IMR-90 (cell line): ENCODE measurements at regions not wholly inside any gene's neighbourhood (a gene's known extent, or its start where the extent isn't known, plus 50 kb on each side); places are given as distances from the start of the nearest gene placed in this dataset.

Experiments used
- ATAC-seq: fragments of 200-7000 bp; cut with Tn5 transposase; 2 replicates; pipeline ENCODE4 v1.9.1; 2020; ENCODE audit warnings: low read depth, mild to moderate bottlenecking, moderate library complexity
- BruUV-seq: library from RNA; stranded (reverse); fragments of 400-500 nt; replicated peaks from 2 replicates; lab custom pipeline; 2021; lab: Mats Ljungman, UMichigan
- CTCF ChIA-PET: fragments of 300-600 bp; formaldehyde crosslinking; extraction: SDS; loops from one replicate; lab custom pipeline; 2021; ENCODE audit warnings: antibody characterized with exemption; lab: Yijun Ruan, JAX
- POLR2A ChIA-PET: fragments of 300-600 bp; sonication (Branson Sonifier 250); formaldehyde crosslinking; loops from one replicate; lab custom pipeline; 2022; ENCODE audit warnings: antibody characterized with exemption; ENCODE audit not compliant: unreplicated experiment; lab: Charles Lee
- DNase-seq: peaks from one replicate; pipeline ENCODE4 v3.0.0; 2013
- H2AFZ ChIP-seq: replicated peaks from 2 replicates; pipeline ENCODE3; 2013; ENCODE audit warnings: low read length, mild to moderate bottlenecking; ENCODE audit not compliant: poor library complexity
- H2AK5ac ChIP-seq: 2 replicates; pipeline ENCODE4 v1.6.1; 2013; ENCODE audit warnings: low read depth, low read length, inconsistent platforms
- H2AK9ac ChIP-seq: replicated peaks from 2 replicates; pipeline ENCODE3; 2013; ENCODE audit warnings: mild to moderate bottlenecking, low read depth, low read length, moderate library complexity; ENCODE audit not compliant: poor library complexity
- H2BK120ac ChIP-seq: 2 replicates; pipeline ENCODE4 v1.6.1; 2013; ENCODE audit warnings: low read depth, low read length, inconsistent platforms
- H2BK15ac ChIP-seq: 3 replicates; pipeline ENCODE4 v1.6.1; 2013; ENCODE audit warnings: low read depth, low read length, inconsistent platforms
- H2BK20ac ChIP-seq: 2 replicates; pipeline ENCODE4 v1.6.1; 2013; ENCODE audit warnings: low read depth, mild to moderate bottlenecking, inconsistent platforms, low read length, moderate library complexity
- H2BK5ac ChIP-seq: 2 replicates; pipeline ENCODE4 v1.6.1; 2013; ENCODE audit warnings: mild to moderate bottlenecking, low read depth, low read length, inconsistent platforms; ENCODE audit not compliant: poor library complexity, severe bottlenecking
- H3K14ac ChIP-seq: replicated peaks from 2 replicates; pipeline ENCODE4 v1.6.1; 2013; ENCODE audit warnings: low read depth, low read length, inconsistent platforms
- H3K18ac ChIP-seq: 2 replicates; pipeline ENCODE4 v1.6.1; 2013; ENCODE audit warnings: low read depth, low read length, control low read depth
- H3K23ac ChIP-seq: 2 replicates; pipeline ENCODE4 v1.6.1; 2013; ENCODE audit warnings: low read depth, low read length, inconsistent platforms
- H3K27ac ChIP-seq: 2 replicates; pipeline ENCODE4 v1.5.1; 2013; ENCODE audit warnings: mild to moderate bottlenecking, control low read depth, low read length; ENCODE audit not compliant: insufficient read depth
- H3K27me3 ChIP-seq: 2 replicates; pipeline ENCODE4 v1.6.1; 2013; ENCODE audit warnings: low read length; ENCODE audit not compliant: control insufficient read depth, insufficient read depth
- H3K36me3 ChIP-seq: 2 replicates; pipeline ENCODE4 v1.6.1; 2013; ENCODE audit warnings: low read length, mixed read lengths; ENCODE audit not compliant: control insufficient read depth, insufficient read depth
- H3K4ac ChIP-seq: 2 replicates; pipeline ENCODE4 v1.6.1; 2013; ENCODE audit warnings: low read depth, low read length, inconsistent platforms
- H3K4me1 ChIP-seq: 2 replicates; pipeline ENCODE4 v1.6.1; 2013; ENCODE audit warnings: low read length, mixed read lengths; ENCODE audit not compliant: control insufficient read depth, insufficient read depth
- H3K4me2 ChIP-seq: 2 replicates; pipeline ENCODE4 v1.6.1; 2013; ENCODE audit warnings: low read depth, mild to moderate bottlenecking, control low read depth, low read length, moderate library complexity
- H3K4me3 ChIP-seq: 2 replicates; pipeline ENCODE4 v1.5.1; 2013; ENCODE audit warnings: low read depth, mild to moderate bottlenecking, control low read depth, low read length, moderate library complexity; ENCODE audit not compliant: insufficient read depth
- H3K56ac ChIP-seq: 2 replicates; pipeline ENCODE4 v1.6.1; 2013; ENCODE audit warnings: low read length, inconsistent platforms; ENCODE audit not compliant: insufficient read depth; ENCODE audit errors: extremely low read depth
- H3K79me1 ChIP-seq, 2 experiments: 2 replicates each; pipeline ENCODE4 v1.6.1; 2013; ENCODE audit warnings: low read length in 2 of 2, inconsistent platforms in 1 of 2, low read depth in 1 of 2
- H3K9ac ChIP-seq: 2 replicates; pipeline ENCODE4 v1.6.1; 2013; ENCODE audit warnings: low read depth, low read length, control low read depth
- H3K9me1 ChIP-seq: 2 replicates; pipeline ENCODE4 v1.6.1; 2013; ENCODE audit warnings: low read length, inconsistent platforms; ENCODE audit not compliant: insufficient read depth
- H3K9me3 ChIP-seq: 2 replicates; pipeline ENCODE4 v1.6.1; 2013; ENCODE audit warnings: low read length; ENCODE audit not compliant: control insufficient read depth, insufficient read depth
- H4K20me1 ChIP-seq: 2 replicates; pipeline ENCODE4 v1.6.1; 2013; ENCODE audit warnings: low read length, inconsistent platforms; ENCODE audit not compliant: insufficient read depth
- H4K5ac ChIP-seq: 2 replicates; pipeline ENCODE4 v1.6.1; 2013; ENCODE audit warnings: mild to moderate bottlenecking, low read depth, low read length, control low read depth
- H4K8ac ChIP-seq, 2 experiments: 2 replicates each; pipeline ENCODE4 v1.6.1; 2013; ENCODE audit warnings: low read depth in 2 of 2, low read length in 2 of 2, control low read depth in 1 of 2, inconsistent platforms in 1 of 2
- H4K91ac ChIP-seq: 2 replicates; pipeline ENCODE4 v1.6.1; 2013; ENCODE audit warnings: low read depth, low read length, inconsistent platforms; ENCODE audit not compliant: insufficient read depth
- BHLHE40 ChIP-seq: fragments of 150-350 bp; IDR thresholded peaks from 2 replicates; pipeline ENCODE4 v1.6.1; 2016; ENCODE audit warnings: mild to moderate bottlenecking, low read depth, low read length
- CEBPB ChIP-seq: IDR thresholded peaks from 2 replicates; pipeline ENCODE4 v1.6.1; 2012; ENCODE audit warnings: low read depth, low read length, improper control_type of control experiment
- CHD1 ChIP-seq: IDR thresholded peaks from 2 replicates; pipeline ENCODE4 v1.6.1; 2012; ENCODE audit warnings: low read depth, low read length, improper control_type of control experiment
- FOS ChIP-seq: fragments of 150-350 bp; IDR thresholded peaks from 2 replicates; pipeline ENCODE4 v1.6.1; 2016; ENCODE audit warnings: low read depth, low read length
- MAFK ChIP-seq: IDR thresholded peaks from 2 replicates; pipeline ENCODE4 v1.6.1; 2012; ENCODE audit warnings: low read depth, low read length, improper control_type of control experiment
- MAZ ChIP-seq: IDR thresholded peaks from 2 replicates; pipeline ENCODE4 v1.6.1; 2012; ENCODE audit warnings: low read depth, mild to moderate bottlenecking, low read length, improper control_type of control experiment, moderate library complexity, borderline replicate concordance
- MXI1 ChIP-seq: IDR thresholded peaks from 2 replicates; pipeline ENCODE4 v1.6.1; 2012; ENCODE audit warnings: low read depth, mild to moderate bottlenecking, low read length, moderate library complexity, borderline replicate concordance
- NFE2L2 ChIP-seq: fragments of 150-350 bp; IDR thresholded peaks from 2 replicates; pipeline ENCODE4 v1.6.1; 2016; ENCODE audit warnings: low read depth, mild to moderate bottlenecking, low read length
- POLR2A ChIP-seq: IDR thresholded peaks from 2 replicates; pipeline ENCODE4 v1.6.1; 2012; ENCODE audit warnings: mild to moderate bottlenecking, low read depth, low read length
- RAD21 ChIP-seq: IDR thresholded peaks from 2 replicates; pipeline ENCODE4 v1.6.1; 2012; ENCODE audit warnings: low read length, improper control_type of control experiment
- RCOR1 ChIP-seq: IDR thresholded peaks from 2 replicates; pipeline ENCODE4 v1.6.1; 2012; ENCODE audit warnings: mild to moderate bottlenecking, low read length, improper control_type of control experiment; ENCODE audit not compliant: insufficient replicate concordance
- RFX5 ChIP-seq: IDR thresholded peaks from 2 replicates; pipeline ENCODE4 v1.8.0; 2012; ENCODE audit warnings: low read depth, mild to moderate bottlenecking, low read length, moderate library complexity
- SMC3 ChIP-seq: fragments of 150-350 bp; IDR thresholded peaks from 2 replicates; pipeline ENCODE4 v1.6.1; 2016; ENCODE audit warnings: low read depth, mild to moderate bottlenecking, antibody characterized with exemption, low read length, moderate library complexity
- WGBS, 2 experiments: methylation state at CpG; one replicate each; pipeline versions ENCODE4 v1.1.5 to v1.1.7; 2013; ENCODE audit warnings: missing lambda C conversion rate in 2 of 2; ENCODE audit not compliant: insufficient read length in 1 of 2; ENCODE audit errors: extremely low coverage in 2 of 2; 5-methylcytosine and 5-hydroxymethylcytosine counted together
- dilution Hi-C: fragments of 300-500 bp; cut with HindIII; formaldehyde crosslinking; loops from one replicate; pipeline ENCODE4 v1.14.3; 2018; ENCODE audit warnings: low sequenced_read_pairs; ENCODE audit not compliant: unreplicated experiment
- in situ Hi-C: fragments of 300-500 bp; cut with MboI; formaldehyde crosslinking; loops from 3 replicates; pipeline ENCODE4 v1.14.3; 2019; ENCODE audit warnings: low sequenced_read_pairs, inconsistent platforms, mixed read lengths
- intact Hi-C: fragments of 100-400 bp; cut with micrococcal nuclease; formaldehyde crosslinking; loops from 2 replicates; pipeline ENCODE4 v1.10.0; 2022
- TF ChIP-seq, protein P1 (sequence below): conservative IDR thresholded peaks from 2 replicates; pipeline ENCODE4 v1.5.1; 2012; ENCODE audit warnings: mild to moderate bottlenecking, low read depth, low read length, improper control_type of control experiment
- TF ChIP-seq, protein P2 (sequence below): fragments of 150-350 bp; IDR thresholded peaks from 2 replicates; pipeline ENCODE4 v1.6.1; 2017; ENCODE audit warnings: mild to moderate bottlenecking, antibody characterized with exemption, low read length, low read depth
- TF ChIP-seq, protein P3 (sequence below): fragments of 150-350 bp; IDR thresholded peaks from 2 replicates; pipeline ENCODE4 v1.6.1; 2016; ENCODE audit warnings: low read depth, mild to moderate bottlenecking, low read length, moderate library complexity, borderline replicate concordance

DNA sequence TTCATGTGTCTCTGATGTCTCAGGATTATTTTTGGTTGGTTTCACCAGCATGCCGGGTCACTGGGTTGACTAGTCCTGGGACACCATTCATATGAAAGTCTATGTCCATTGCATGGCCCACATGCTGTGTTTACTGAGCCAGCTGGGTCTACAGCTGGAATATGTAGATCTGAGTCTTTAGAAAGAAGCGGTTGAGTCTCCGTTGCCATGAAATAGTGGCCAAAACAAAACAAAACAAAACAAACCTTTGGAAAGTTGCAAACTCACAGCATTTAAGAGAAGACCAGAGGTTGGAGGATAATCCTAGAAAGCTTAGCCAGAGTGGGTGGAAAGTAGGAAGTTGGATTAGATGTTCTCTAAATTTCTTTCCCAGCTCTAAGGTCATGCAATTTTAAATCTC, 191.8 kb upstream of the NTM start:
- Histone ChIP-seq H2AK9ac (no peak overlapping the region), H2BK15ac (no peak overlapping the region), H3K79me1 (no peaks in the 10 kb centered on the region), H3K18ac (no peak overlapping the region), H4K8ac (no peak overlapping the region), H3K56ac (no peak overlapping the region), H3K23ac (no peak overlapping the region), H3K9ac (no peak overlapping the region), H2BK5ac (no peak overlapping the region), H3K14ac (no peak overlapping the region), H4K5ac (no peak overlapping the region), H3K4ac (no peak overlapping the region), H3K4me1 (no peaks in the 10 kb centered on the region), H2BK120ac (no peak overlapping the region), H3K27ac (no peak overlapping the region), H3K27me3 (peaks cover 15% of the 10 kb centered on the region), H3K4me2 (no peak overlapping the region), H2AFZ (no peak overlapping the region), H4K91ac (no peak overlapping the region), H3K9me1 (no peaks in the 10 kb centered on the region), H3K36me3 (no peaks in the 10 kb centered on the region), H3K4me3 (no peak overlapping the region), H2AK5ac (no peak overlapping the region), H3K9me3 (no peaks in the 10 kb centered on the region), H4K20me1 (no peaks in the 10 kb centered on the region), H2BK20ac (no peak overlapping the region)
- TF ChIP-seq NFE2L2 (no peak), BHLHE40 (no peak), CEBPB (no peak), SMC3 (no peak), MAFK (no peak), POLR2A (no peak), RFX5 (no peak), RCOR1 (no peak), CHD1 (no peak), FOS (no peak), MAZ (no peak), MXI1 (no peak), RAD21 (no peak)
- TF ChIP-seq, protein P1, sequence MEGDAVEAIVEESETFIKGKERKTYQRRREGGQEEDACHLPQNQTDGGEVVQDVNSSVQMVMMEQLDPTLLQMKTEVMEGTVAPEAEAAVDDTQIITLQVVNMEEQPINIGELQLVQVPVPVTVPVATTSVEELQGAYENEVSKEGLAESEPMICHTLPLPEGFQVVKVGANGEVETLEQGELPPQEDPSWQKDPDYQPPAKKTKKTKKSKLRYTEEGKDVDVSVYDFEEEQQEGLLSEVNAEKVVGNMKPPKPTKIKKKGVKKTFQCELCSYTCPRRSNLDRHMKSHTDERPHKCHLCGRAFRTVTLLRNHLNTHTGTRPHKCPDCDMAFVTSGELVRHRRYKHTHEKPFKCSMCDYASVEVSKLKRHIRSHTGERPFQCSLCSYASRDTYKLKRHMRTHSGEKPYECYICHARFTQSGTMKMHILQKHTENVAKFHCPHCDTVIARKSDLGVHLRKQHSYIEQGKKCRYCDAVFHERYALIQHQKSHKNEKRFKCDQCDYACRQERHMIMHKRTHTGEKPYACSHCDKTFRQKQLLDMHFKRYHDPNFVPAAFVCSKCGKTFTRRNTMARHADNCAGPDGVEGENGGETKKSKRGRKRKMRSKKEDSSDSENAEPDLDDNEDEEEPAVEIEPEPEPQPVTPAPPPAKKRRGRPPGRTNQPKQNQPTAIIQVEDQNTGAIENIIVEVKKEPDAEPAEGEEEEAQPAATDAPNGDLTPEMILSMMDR, result no peak
- TF ChIP-seq, protein P2, sequence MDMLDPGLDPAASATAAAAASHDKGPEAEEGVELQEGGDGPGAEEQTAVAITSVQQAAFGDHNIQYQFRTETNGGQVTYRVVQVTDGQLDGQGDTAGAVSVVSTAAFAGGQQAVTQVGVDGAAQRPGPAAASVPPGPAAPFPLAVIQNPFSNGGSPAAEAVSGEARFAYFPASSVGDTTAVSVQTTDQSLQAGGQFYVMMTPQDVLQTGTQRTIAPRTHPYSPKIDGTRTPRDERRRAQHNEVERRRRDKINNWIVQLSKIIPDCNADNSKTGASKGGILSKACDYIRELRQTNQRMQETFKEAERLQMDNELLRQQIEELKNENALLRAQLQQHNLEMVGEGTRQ, result no peak
- TF ChIP-seq, protein P3, sequence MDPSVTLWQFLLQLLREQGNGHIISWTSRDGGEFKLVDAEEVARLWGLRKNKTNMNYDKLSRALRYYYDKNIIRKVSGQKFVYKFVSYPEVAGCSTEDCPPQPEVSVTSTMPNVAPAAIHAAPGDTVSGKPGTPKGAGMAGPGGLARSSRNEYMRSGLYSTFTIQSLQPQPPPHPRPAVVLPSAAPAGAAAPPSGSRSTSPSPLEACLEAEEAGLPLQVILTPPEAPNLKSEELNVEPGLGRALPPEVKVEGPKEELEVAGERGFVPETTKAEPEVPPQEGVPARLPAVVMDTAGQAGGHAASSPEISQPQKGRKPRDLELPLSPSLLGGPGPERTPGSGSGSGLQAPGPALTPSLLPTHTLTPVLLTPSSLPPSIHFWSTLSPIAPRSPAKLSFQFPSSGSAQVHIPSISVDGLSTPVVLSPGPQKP, result no peak
- no TSS peak for BruUV-seq
- dilution Hi-C loops, result no loop called here
- ChIA-PET CTCF (interaction anchor here (0.7 to 1.3 kb wide), 2 partner anchors 19 to 79 kb away, joined by 3 read pairs; no protein-coding TSS in a partner anchor), POLR2A (no interaction called here)
- DNase-seq, result no peak
- in situ Hi-C loops, result no loop called here
- no CpG with 5 or more reads among the region's 3 CpGs for WGBS, 2 experiments
- ATAC-seq, result no peak
- intact Hi-C loops, result no loop called here
